H1 (cell line): ENCODE measurements at regions not wholly inside any gene's neighbourhood (a gene's known extent, or its start where the extent isn't known, plus 50 kb on each side); places are given as distances from the start of the nearest gene placed in this dataset.

ENCODE experiments used
- CTCF ChIA-PET: fragments of 300-600 bp; sonication (Branson Sonifier 250); formaldehyde crosslinking; loops from one replicate; lab custom pipeline; 2021; ENCODE audit not compliant: partially characterized antibody; lab: Charles Lee
- POLR2A ChIA-PET: fragments of 300-600 bp; sonication (Branson Sonifier 250); formaldehyde crosslinking; loops from one replicate; lab custom pipeline; 2021; ENCODE audit warnings: inconsistent platforms; ENCODE audit not compliant: partially characterized antibody; lab: Charles Lee
- DNase-seq, 2 experiments: peaks; one replicate each; pipeline versions ENCODE4 v3.0.0 to v3.0.0-alpha.2; 2010 to 2022; ENCODE audit warnings: low spot score in 2 of 2, low read depth in 1 of 2, mixed read lengths in 1 of 2
- FAIRE-seq: peaks from 2 replicates; lab custom pipeline; 2011; peaks lifted over from hg19 to GRCh38; lab: Jason Lieb, UNC
- H2AFZ ChIP-seq: 2 replicates; pipeline ENCODE4 v1.8.1; 2012; ENCODE audit warnings: low read length, inconsistent platforms
- H2AK5ac ChIP-seq: 2 replicates; pipeline ENCODE4 v1.6.1; 2013; ENCODE audit warnings: low read depth, low read length
- H2BK120ac ChIP-seq: replicated peaks from 2 replicates; pipeline ENCODE3; 2013; ENCODE audit warnings: low read depth, low read length, inconsistent platforms
- H2BK12ac ChIP-seq: 2 replicates; pipeline ENCODE4 v1.6.1; 2013; ENCODE audit warnings: low read depth, low read length
- H2BK15ac ChIP-seq: 2 replicates; pipeline ENCODE4 v1.6.1; 2013; ENCODE audit warnings: low read length
- H2BK20ac ChIP-seq: 2 replicates; pipeline ENCODE4 v1.6.1; 2013; ENCODE audit warnings: low read length
- H2BK5ac ChIP-seq: 2 replicates; pipeline ENCODE4 v1.6.1; 2013; ENCODE audit warnings: low read depth, low read length
- H3K14ac ChIP-seq: 2 replicates; pipeline ENCODE4 v1.6.1; 2013; ENCODE audit warnings: inconsistent platforms; ENCODE audit not compliant: insufficient read length
- H3K18ac ChIP-seq: 2 replicates; pipeline ENCODE4 v1.6.1; 2013; ENCODE audit warnings: low read length; ENCODE audit errors: extremely low read depth
- H3K23ac ChIP-seq: 2 replicates; pipeline ENCODE4 v1.6.1; 2013; ENCODE audit warnings: inconsistent platforms; ENCODE audit not compliant: insufficient read length
- H3K23me2 ChIP-seq: 2 replicates; pipeline ENCODE4 v1.6.1; 2013; ENCODE audit warnings: low read depth, low read length
- H3K27ac ChIP-seq: 2 replicates; pipeline ENCODE4 v1.6.1; 2011; ENCODE audit warnings: low read depth, low read length, inconsistent platforms
- H3K27me3 ChIP-seq, 4 experiments: replicated peaks in 1 of 4; 1 replicate in 1 of 4; 2 replicates in 3 of 4; pipeline versions ENCODE4 v1.6.1 to v1.8.1; 2011 to 2013; ENCODE audit warnings: low read length in 3 of 4, mild to moderate bottlenecking in 3 of 4, inconsistent platforms in 2 of 4, mixed read lengths in 2 of 4, moderate library complexity in 1 of 4; ENCODE audit not compliant: control insufficient read depth in 3 of 4, insufficient read depth in 3 of 4; ENCODE audit errors: extremely low read depth in 1 of 4
- H3K36me3 ChIP-seq, 4 experiments: 2 replicates each; pipeline versions ENCODE4 v1.6.1 to v1.8.1; 2011 to 2013; ENCODE audit warnings: mild to moderate bottlenecking in 4 of 4, low read length in 3 of 4, moderate library complexity in 2 of 4, control low read depth in 1 of 4, inconsistent platforms in 1 of 4; ENCODE audit not compliant: insufficient read depth in 4 of 4, control insufficient read depth in 2 of 4
- H3K4ac ChIP-seq: replicated peaks from 2 replicates; pipeline ENCODE3; 2013; ENCODE audit warnings: low read length, low read depth, mixed read lengths, inconsistent platforms; ENCODE audit not compliant: insufficient read length
- H3K4me1 ChIP-seq, 4 experiments: replicated peaks in 1 of 4; 1 replicate in 1 of 4; 2 replicates in 3 of 4; pipeline versions ENCODE4 v1.6.1 to v1.8.1; 2011 to 2013; ENCODE audit warnings: low read length in 3 of 4, inconsistent platforms in 2 of 4, mixed read lengths in 1 of 4; ENCODE audit not compliant: insufficient read depth in 4 of 4, control insufficient read depth in 3 of 4
- H3K4me2 ChIP-seq, 2 experiments: 2 replicates each; pipeline versions ENCODE4 v1.6.1 to v1.8.1; 2011 to 2013; ENCODE audit warnings: low read depth in 2 of 2, low read length in 2 of 2, control low read depth in 1 of 2, inconsistent platforms in 1 of 2, mild to moderate bottlenecking in 1 of 2; ENCODE audit not compliant: insufficient read depth in 1 of 2
- H3K4me3 ChIP-seq, 4 experiments: fragments of 200-600, 300-600 bp in 1 of 4; sonication (generic), shearing (Covaris generic), sonication (Bioruptor Twin) in 1 of 4; 2 replicates each; pipeline versions ENCODE4 v1.5.1 to v1.8.1; 2011 to 2016; ENCODE audit warnings: low read length in 4 of 4, low read depth in 3 of 4, control low read depth in 2 of 4, inconsistent platforms in 2 of 4, mild to moderate bottlenecking in 2 of 4, mixed read lengths in 1 of 4, moderate library complexity in 1 of 4; ENCODE audit not compliant: insufficient read depth in 2 of 4; ENCODE audit errors: extremely low read depth in 1 of 4
- H3K56ac ChIP-seq: replicated peaks from 2 replicates; pipeline ENCODE3; 2013; ENCODE audit warnings: low read depth, mild to moderate bottlenecking, mixed read lengths, low read length, inconsistent platforms; ENCODE audit not compliant: insufficient read length
- H3K79me1 ChIP-seq: 2 replicates; pipeline ENCODE4 v1.6.1; 2013; ENCODE audit warnings: low read depth, low read length, control low read depth
- H3K79me2 ChIP-seq, 2 experiments: 2 replicates each; pipeline versions ENCODE4 v1.6.1 to v1.8.1; 2012 to 2013; ENCODE audit warnings: low read length in 2 of 2, mild to moderate bottlenecking in 2 of 2, inconsistent platforms in 1 of 2; ENCODE audit not compliant: insufficient read depth in 2 of 2, control insufficient read depth in 1 of 2
- H3K9ac ChIP-seq, 4 experiments: replicated peaks in 1 of 4; 1 replicate in 1 of 4; 2 replicates in 3 of 4; pipeline versions ENCODE4 v1.6.1 to v1.8.1; 2011 to 2013; ENCODE audit warnings: low read depth in 3 of 4, low read length in 3 of 4, control low read depth in 2 of 4, mild to moderate bottlenecking in 2 of 4, moderate library complexity in 2 of 4, inconsistent platforms in 1 of 4; ENCODE audit errors: extremely low read depth in 1 of 4
- H3K9me3 ChIP-seq, 2 experiments: 2 replicates each; pipeline versions ENCODE4 v1.6.1 to v1.8.1; 2012 to 2013; ENCODE audit warnings: mild to moderate bottlenecking in 2 of 2, moderate library complexity in 2 of 2, control low read depth in 1 of 2, inconsistent platforms in 1 of 2, low read depth in 1 of 2, low read length in 1 of 2, mixed read lengths in 1 of 2; ENCODE audit not compliant: insufficient read depth in 2 of 2
- H4K20me1 ChIP-seq, 2 experiments: replicated peaks in 1 of 2; 2 replicates each; pipeline versions ENCODE3 to v1.8.1; 2011 to 2013; ENCODE audit warnings: inconsistent platforms in 2 of 2, low read length in 2 of 2, mild to moderate bottlenecking in 1 of 2; ENCODE audit not compliant: insufficient read depth in 2 of 2, control insufficient read depth in 1 of 2
- H4K5ac ChIP-seq: 2 replicates; pipeline ENCODE4 v1.6.1; 2013; ENCODE audit warnings: low read length, low read depth, mixed read lengths, inconsistent platforms; ENCODE audit not compliant: insufficient read length
- H4K8ac ChIP-seq: 2 replicates; pipeline ENCODE4 v1.8.0; 2013; ENCODE audit warnings: mild to moderate bottlenecking, moderate library complexity, low read length, inconsistent platforms; ENCODE audit not compliant: insufficient read depth; ENCODE audit errors: extremely low read depth
- H4K91ac ChIP-seq: replicated peaks from 2 replicates; pipeline ENCODE3; 2013; ENCODE audit warnings: low read length, mixed read lengths, inconsistent platforms; ENCODE audit not compliant: insufficient read length
- EZH2 ChIP-seq: fragments of 200-600 bp; sonication (generic); IDR thresholded peaks from 2 replicates; pipeline ENCODE4 v1.7.1; 2012; ENCODE audit warnings: low read depth, mild to moderate bottlenecking, moderate library complexity, low read length, inconsistent platforms; ENCODE audit not compliant: severe bottlenecking
- GABPA ChIP-seq: IDR thresholded peaks from 2 replicates; pipeline ENCODE4 v1.6.1; 2011; ENCODE audit warnings: mild to moderate bottlenecking, low read length, moderate library complexity, borderline replicate concordance; ENCODE audit not compliant: insufficient read depth
- MAFK ChIP-seq: IDR thresholded peaks from 2 replicates; pipeline ENCODE4 v1.6.1; 2012; ENCODE audit warnings: low read depth, mild to moderate bottlenecking, improper control_type of control experiment, low read length
- NANOG ChIP-seq: IDR thresholded peaks from 2 replicates; pipeline ENCODE4 v1.6.1; 2011; ENCODE audit warnings: low read length, low read depth, mild to moderate bottlenecking, inconsistent platforms; ENCODE audit not compliant: insufficient read depth, poor library complexity, severe bottlenecking
- POU5F1 ChIP-seq: IDR thresholded peaks from 2 replicates; pipeline ENCODE4 v1.6.1; 2011; ENCODE audit warnings: low read depth, mild to moderate bottlenecking, low read length, moderate library complexity
- RAD21 ChIP-seq, 2 experiments: IDR thresholded peaks in 1 of 2; conservative IDR thresholded peaks in 1 of 2; 2 replicates each; pipeline ENCODE4 v1.6.1; 2011; ENCODE audit warnings: low read depth in 2 of 2, low read length in 2 of 2, improper control_type of control experiment in 1 of 2, inconsistent platforms in 1 of 2, mild to moderate bottlenecking in 1 of 2, moderate library complexity in 1 of 2
- SIRT6 ChIP-seq: IDR thresholded peaks from one replicate; pipeline ENCODE4 v1.7.1; 2012; ENCODE audit warnings: low read length, inconsistent platforms
- SP1 ChIP-seq: IDR thresholded peaks from 2 replicates; pipeline ENCODE4 v1.6.1; 2011; ENCODE audit warnings: low read depth, low read length
- WGBS, 2 experiments: shearing (Covaris generic) in 1 of 2; methylation state at CpG; one replicate each; pipeline versions ENCODE4 v1.1.6 to v1.1.7; 2013 to 2015; ENCODE audit warnings: low lambda C conversion rate in 2 of 2, mixed read lengths in 2 of 2, inconsistent platforms in 1 of 2, low coverage in 1 of 2, missing lambda C conversion rate in 1 of 2; ENCODE audit not compliant: insufficient replicate concordance in 2 of 2, insufficient coverage in 1 of 2, insufficient read length in 1 of 2; ENCODE audit errors: extremely low coverage in 1 of 2, missing lambda C conversion rate in 1 of 2; 5-methylcytosine and 5-hydroxymethylcytosine counted together
- TF ChIP-seq, protein P1 (sequence below): IDR thresholded peaks from 2 replicates; pipeline ENCODE4 v1.6.1; 2012; ENCODE audit warnings: low read length, inconsistent platforms

DNA sequence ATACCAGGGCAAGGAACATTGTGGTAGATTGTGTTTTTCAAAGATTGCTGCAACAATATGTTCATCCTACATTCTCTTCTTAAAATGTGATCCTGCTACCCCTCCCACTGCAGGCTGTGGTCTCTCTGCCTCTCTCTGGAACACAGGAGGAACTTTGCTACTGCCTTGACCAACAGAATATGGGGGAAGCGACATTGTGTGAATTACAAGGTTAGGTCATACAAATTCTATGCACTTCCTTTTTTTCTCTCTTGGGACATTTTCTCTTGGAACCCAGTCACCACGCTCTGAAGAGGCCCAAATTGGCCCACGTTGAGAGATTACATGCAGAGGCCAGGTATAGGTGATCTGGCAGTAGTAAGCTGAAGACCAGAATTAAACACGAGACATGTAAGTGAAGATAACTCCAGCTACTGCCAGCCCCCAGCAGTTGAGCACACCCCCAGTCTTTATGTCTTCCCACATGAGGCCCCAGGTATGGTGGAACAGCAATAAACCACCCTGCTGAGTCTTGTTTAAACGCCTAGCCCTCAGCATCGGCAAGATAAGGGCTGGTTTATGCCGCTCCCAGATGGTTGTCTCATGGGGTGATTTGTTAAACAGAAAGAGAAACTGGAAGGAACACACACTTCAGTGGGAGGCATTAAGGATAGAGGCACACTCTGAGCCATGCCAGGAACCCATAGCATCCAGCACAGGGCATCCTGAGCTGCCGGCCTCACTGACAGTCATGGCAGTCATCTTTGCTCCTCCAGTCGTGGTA lies 59.9 kb downstream of the FAM43A start:
- Histone ChIP-seq H3K4ac (no peak overlapping the region), H4K20me1 (no peaks in the 10 kb centered on the region), H4K5ac (no peak overlapping the region), H3K23ac (no peak overlapping the region), H3K56ac (no peak overlapping the region), H3K4me1 (peaks cover 16 to 26% (median 17%) of the 10 kb centered on the region in 4 experiments), H2AK5ac (no peak overlapping the region), H3K36me3 (no peaks in the 10 kb centered on the region), H2BK5ac (no peak overlapping the region), H3K79me2 (no peaks in the 10 kb centered on the region), H2BK15ac (no peak overlapping the region), H3K23me2 (no peaks in the 10 kb centered on the region), H3K4me3 (no peak overlapping the region), H4K8ac (no peak overlapping the region), H3K18ac (no peak overlapping the region), H3K9me3 (no peaks in the 10 kb centered on the region), H3K9ac (no peak overlapping the region; a peak in 1 of 7 replicates), H2BK12ac (no peak overlapping the region), H3K27ac (no peak overlapping the region), H3K4me2 (no peak overlapping the region), H4K91ac (no peak overlapping the region), H2BK120ac (no peak overlapping the region), H2AFZ (no peak overlapping the region), H3K27me3 (no peaks in the 10 kb centered on the region), H2BK20ac (no peak overlapping the region), H3K14ac (no peak overlapping the region), H3K79me1 (no peaks in the 10 kb centered on the region)
- DNase-seq (no peak), FAIRE-seq (no peak)
- POLR2A ChIA-PET, result interaction anchor here (0.6 kb wide), 1 partner anchor 45 kb away, joined by 3 read pairs; no protein-coding TSS in a partner anchor
- CTCF ChIA-PET, result interaction anchor here (4.7 kb wide), 1 partner anchor 62 kb away, joined by 19 read pairs; no protein-coding TSS in a partner anchor
- WGBS, 2 experiments, result 88% methylated on average over 9 of the region's 9 CpGs; no CpG with 5 or more reads in 1 of the 2 experiments
- TF ChIP-seq RAD21 (IDR thresholded peaks at IDR 0.05 in 1 of 2, conservative IDR thresholded peaks at IDR 0.05 in 1 of 2; ENCODE audit: low read depth in 2 of 2, low read length in 2 of 2) (no peak), MAFK (no peak), SIRT6 (no peak), NANOG (no peak), POU5F1 (no peak), GABPA (no peak), EZH2 (no peak), SP1 (no peak)
- TF ChIP-seq, protein P1, sequence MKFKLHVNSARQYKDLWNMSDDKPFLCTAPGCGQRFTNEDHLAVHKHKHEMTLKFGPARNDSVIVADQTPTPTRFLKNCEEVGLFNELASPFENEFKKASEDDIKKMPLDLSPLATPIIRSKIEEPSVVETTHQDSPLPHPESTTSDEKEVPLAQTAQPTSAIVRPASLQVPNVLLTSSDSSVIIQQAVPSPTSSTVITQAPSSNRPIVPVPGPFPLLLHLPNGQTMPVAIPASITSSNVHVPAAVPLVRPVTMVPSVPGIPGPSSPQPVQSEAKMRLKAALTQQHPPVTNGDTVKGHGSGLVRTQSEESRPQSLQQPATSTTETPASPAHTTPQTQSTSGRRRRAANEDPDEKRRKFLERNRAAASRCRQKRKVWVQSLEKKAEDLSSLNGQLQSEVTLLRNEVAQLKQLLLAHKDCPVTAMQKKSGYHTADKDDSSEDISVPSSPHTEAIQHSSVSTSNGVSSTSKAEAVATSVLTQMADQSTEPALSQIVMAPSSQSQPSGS, result no peak
